HG03442 (cell line): ENCODE measurements at regions not wholly inside any gene's neighbourhood (a gene's known extent, or its start where the extent isn't known, plus 50 kb on each side); places are given as distances from the start of the nearest gene placed in this dataset.

Experiments
- ATAC-seq: cut with Tn5 transposase; IDR thresholded peaks from one replicate; pipeline ENCODE4 v1.9.1; 2021; ENCODE audit warnings: mild to moderate bottlenecking, moderate library complexity; ENCODE audit not compliant: unreplicated experiment

DNA sequence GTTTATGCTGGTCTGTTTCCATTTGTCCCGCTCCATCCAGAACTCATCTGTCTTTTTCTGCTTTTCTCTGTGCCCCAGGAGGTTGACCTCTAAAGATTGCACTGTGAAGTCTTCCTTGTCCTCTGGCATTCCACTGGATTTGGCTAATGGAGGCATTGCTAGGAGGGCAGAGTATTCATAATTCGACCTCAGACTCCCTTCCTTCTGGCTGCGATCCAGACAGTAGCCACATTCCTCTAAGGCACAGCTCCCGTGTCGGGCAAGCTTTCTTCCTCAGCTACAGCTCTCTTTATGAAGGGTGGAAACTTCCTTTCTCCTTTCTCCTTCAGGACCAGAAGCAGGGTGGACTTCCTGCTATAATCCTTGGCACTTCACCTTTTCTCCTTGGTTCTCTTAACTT is 175.9 kb downstream of the BAMBI start:
- no peak for ATAC-seq

DNA sequence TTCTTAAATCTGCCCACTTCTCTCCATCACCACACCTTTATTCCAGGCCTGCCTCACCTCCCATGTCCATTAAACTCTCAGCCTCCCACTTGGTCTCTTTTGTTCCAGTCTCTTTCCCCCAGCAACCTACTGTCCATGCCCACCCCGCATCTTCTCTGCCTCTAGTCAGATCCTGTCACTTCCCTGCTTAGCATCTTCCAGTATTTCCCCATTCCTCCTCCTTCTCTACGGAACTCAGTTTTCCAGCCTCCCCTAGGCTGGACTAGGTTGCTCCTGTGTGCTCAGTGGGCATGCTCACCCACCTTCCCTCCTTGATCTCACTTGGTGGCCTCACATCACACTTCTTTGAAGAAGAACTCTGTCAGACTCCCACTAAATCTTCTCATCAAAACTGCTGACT is 179.8 kb downstream of the BAMBI start:
- no peak for ATAC-seq

DNA sequence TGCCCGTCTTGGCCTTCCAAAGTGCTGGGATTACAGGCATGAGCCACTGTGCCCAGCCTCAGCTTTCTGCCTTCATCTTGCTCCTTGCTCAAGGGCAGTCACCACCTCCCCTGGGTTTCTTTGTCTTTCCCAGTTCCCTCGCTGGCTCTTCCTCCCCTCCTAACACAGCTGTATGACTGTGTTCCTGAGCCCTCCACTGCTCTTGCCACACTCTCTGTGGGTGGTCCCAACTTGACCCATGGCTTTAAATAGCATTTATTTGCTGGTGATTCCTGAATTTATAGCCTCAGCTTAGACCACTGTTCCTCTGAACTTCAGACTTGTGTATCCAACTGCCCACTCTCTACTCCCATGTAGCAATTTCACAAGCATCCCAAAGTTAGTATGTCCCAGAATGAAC is 181.3 kb downstream of the BAMBI start:
- ATAC-seq: no peak

DNA sequence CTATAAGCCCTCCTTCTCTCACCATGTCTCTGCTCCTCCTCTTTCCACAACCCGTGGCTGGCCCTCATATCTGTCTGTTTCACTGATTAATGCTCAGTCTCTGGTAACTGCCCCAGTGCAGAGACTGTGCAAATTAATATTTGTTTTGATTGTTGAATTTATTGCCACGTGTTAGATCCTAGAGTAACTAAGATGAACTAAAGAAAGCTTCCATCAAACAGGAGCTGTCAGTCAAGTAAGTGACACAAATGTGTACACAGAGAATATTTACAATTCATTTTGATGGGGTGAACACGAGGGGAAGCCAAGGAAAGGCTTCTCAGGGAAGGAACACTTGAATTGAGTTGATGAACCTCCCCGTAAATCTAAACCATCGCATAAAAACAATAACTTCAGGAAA is 182.5 kb downstream of the BAMBI start:
- no peak for ATAC-seq

DNA sequence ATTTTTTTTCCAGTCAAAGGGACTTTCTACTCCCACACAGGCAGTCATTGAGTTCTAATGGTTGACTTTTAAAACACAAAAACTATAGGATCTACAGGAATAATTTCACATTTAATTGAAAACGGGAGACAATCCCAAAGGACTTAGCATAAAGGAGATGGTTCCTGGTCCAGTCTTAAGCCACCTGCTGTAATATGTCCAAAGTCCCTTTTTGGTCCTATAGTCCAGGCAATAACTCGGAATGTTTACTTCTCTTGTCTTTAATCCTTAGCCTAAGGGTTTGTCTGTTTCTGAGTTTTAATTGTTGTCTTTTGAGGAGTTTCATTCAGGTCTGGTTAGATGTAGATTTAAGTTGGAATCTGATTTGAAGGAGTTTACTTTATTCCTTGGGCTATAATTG is 184.9 kb downstream of the BAMBI start:
- ATAC-seq: no peak

DNA sequence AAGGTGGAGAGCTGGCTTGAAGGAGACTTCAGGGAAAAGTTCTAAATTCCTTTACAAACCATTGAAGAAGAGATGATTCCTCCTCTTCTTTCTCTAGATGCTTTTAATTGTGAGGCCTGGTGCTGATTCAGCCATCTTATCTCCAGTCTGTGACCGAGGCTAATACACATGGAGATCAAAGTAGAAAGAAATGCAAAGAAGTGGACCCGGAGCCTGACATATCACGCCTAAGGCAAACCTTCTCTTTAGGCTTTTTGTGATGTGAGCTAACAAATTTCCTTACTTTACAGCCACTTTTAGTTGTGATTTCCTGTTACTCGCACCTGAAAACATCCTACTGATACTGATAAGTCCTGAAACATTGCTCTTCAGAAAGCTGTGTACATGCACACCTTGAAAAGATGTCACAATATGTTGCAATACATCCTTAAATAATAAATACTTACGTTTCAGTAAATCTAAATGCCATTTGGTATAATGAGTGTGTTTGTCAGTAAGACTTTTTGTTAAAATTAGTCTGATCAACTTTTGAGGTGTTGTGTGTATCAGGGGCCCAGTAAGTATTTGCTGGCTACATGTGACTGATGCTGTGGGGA is 192.4 kb downstream of the BAMBI start:
- no peak for ATAC-seq

DNA sequence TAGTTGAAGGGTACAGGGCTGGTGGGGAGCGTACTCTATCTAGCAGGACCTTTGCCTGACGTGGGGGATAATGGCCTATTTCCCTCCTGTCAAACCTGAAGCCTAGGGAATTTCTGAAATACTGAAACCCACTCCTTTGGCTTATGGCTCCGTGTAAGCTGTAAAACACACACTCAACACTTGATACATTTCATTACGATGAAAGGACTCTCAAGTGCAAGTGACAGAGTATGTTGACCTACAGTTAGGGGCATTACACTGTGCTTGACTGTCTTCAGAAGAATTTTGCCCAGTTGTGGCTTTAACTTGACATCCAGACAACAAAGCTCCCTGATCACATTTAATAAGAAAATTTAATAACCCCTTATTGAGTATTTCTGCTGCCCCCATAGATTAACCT is 194.3 kb downstream of the BAMBI start:
- no peak for ATAC-seq

DNA sequence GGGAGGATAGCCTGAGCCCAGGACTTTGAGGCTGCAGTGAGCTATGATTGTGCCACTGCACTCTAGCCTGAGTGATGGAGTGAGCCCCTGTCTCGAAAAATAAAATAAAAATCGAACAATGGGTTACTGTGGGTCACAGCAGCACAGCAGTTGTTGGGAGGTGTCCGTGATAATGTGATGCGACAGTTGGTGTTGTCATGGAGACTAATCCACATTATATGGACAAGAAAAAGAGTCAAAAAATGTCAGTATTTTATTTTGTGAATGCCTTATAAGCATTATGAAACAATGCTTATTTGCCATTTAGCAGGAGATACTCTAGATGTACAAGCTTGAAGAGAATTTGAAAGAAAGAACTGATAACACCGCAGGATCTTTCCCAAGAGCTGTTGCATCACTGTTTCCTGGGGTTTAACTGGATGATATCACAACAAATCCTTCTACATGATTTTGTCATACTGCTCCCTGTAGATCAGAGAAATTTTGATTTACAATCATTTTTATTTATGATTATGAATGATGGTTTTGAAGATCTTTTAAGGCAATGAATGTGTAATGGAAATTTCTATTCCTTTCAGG is 195.4 kb downstream of the BAMBI start:
- no peak for ATAC-seq

DNA sequence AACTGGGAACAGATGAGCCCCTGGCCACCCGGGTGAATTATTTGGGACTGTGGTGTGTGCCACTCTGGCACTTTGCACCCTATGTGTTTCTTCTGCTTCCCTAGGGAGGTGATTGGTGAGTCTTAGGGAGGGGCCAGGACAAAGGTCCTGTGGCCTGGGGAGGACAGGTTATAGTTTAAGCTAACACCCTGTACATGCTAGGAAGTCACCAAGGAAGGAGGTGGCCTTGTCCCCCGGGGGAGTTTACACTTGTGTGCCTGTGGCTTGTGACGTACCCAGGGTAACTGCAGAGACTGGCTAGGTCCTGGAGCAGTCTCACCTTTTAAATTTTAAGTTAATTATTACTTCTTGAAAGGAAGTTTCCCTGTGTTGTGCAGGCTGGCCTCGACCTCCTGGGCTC is 196.2 kb downstream of the BAMBI start:
- no peak for ATAC-seq

DNA sequence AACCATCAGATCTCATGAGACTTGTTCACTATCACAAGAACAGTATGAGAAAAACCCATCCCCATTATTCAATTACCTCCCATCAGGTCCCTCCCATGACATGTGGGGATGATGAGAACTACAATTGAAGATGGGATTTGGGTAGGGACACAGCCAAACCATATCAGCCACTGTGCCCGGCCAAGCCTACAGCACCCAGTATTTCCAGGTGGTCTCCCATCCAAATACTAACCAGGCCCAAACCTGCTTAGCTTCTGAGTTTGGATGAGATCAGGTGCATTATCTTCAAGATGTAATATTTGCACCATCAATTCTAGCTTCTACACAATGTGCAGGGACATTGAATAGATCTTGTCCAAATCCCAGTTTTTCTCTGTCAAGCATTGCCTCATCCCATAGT is 196.9 kb downstream of the BAMBI start:
- ATAC-seq: no peak

DNA sequence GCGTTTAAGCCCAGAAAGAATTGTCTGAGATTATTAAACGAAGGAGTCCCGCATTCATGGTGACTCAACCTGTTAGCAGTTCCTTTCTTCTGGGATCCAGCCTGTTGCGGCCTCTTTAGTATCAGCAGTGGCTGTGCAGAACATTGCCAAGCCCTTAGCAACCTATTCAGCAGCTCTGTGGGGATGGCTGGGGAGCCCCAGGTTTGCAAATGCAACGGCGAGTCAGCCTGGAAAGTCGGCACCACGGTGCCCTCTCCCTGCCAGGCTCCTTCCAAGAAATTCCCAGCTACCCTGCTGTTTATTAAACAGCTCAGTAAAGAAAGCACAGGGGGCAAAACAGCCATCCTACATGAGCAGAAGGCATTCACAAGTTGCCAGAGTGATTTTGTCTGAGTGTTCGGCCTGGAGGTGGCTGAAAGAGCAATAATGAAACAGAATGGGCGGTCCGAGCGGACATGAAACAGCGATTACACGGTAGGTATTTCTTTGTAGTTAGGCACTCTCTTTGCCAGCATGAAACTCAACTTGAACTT is 198.3 kb downstream of the BAMBI start:
- no peak for ATAC-seq

DNA sequence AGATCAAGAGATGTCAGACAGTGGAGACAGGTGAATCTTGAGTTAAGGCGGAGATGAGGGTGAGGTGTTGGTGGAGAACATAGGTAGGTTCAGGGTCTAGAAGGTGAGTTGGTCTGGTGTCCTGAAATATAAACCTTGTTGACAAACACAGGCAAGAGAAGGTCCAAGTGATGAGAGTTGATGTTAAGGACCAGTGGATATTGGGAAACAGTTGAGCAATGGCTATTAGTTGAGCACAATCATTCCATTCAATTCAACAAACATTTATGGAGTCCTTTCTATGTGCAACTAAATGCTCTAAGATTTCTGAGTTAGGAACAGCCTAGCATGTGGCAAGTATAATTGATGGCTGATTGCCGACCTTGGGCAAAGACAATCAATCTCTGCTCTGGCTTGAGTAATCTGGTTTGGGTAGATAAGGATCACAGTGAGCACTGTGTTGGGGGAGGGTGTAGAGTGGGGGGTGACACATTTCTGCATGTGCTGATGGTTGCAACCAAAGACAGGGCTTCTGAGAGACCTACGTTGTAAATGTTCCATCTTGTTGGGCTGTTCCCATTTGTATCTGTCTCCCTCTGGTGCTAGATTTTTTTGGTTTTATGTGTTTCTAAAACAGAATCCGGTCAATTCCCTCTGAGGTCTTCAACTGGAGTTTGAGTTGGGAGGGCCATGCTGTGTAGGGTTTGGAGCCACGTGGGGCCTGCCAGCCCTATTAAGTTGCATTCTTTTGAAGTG is 201.1 kb downstream of the BAMBI start:
- ATAC-seq: no peak

DNA sequence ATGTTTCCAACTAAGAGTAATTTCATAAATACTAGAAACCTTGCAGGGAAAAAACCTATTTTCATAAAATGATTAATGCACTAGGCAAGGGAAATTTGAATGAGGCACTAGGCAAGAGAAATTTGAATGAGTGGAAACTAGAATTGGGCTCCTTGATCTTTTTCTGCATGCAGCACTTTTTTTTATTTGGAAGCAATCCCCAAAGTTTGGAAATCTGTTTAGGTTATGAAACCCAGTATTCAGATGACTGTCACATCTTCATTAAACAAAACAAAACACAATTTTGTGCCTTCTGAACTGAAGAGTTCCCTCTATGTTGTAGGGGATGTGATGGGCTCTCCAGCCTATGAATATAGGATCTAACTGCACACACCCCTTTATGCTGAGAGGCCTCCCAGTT is 201.9 kb downstream of the BAMBI start:
- ATAC-seq: no peak

DNA sequence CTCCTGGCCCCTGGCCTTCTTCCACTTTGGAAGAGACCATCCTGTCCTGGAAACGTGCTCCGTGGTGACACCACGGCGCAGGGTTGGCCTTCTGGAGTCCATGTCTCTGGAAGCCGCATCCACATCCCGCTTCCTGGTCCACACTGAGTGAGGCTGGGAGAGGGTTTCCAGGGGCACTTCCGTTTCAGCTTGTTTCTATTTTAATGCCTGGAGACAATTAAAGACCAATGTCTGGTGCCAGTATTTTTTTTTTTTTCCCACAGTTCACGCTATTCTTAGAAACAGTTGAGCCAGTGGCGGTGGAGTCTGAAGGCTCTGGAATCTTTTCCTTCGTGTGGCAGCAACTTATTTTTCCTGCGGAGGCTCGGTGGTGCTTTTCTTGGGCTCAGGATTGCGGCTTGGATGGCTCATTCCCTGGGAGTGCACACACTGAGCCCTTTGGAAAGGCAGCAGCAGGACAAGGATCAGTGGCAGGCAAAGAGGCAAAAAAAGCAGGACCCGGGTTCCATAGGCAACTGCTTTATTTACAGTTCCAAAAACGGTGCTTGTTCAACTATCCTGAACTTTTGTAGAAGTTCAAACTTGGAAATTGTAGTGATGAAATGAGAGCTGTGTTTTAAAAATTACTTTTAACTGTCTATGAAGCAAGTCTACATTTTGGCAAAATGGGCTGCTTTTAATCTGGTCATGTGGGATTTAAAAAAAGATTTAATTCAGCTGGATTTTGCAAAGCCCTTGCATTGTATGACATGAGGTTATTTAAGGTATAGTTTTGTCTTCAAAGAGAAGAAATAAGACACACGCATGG is 202.8 kb downstream of the BAMBI start:
- ATAC-seq: no peak

DNA sequence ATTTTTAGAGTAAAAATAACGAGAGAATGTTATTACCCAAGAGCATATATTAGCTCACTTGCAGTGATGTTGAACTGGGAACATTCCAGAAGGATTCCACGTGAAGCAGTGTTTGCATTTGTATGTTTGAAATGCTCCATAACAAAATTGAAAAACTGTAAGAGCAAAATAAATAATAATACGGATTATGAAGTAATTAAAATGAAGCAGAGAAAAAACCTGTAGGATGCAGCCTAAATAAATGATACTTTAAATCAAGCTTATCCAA is 203.3 kb downstream of the BAMBI start:
- ATAC-seq: no peak

DNA sequence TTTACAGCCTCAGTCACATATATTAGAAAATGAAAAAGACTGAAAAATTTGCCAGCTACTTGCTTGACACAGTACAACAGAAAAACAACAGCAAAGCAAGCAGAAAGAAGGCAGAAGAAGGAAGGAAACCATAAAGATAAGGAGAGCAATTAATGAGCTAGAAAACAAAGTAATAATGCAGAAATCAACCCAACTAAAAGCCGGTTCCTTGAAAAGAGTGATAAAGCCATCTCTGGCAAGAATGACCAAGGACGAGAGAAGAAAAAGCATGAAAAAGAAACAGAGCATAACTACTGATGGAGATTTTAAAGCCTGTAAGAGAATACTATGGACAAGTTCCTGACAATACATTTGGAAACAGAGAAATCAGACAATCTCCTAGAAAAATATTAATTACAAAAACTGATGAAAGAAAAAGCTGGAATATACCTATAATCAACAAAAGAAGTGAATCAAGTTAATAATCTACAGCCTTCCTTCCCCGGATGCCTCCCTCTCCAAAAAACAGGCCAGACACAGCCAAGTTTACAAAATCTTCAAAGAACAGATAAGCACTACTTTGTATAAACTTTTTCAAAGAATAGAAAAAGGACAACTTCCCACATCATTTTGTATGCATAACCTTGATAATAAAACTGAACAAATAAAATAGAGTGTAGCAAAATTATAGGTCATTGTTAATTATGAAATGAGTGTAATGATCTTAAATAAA is 204.0 kb downstream of the BAMBI start:
- no peak for ATAC-seq

DNA sequence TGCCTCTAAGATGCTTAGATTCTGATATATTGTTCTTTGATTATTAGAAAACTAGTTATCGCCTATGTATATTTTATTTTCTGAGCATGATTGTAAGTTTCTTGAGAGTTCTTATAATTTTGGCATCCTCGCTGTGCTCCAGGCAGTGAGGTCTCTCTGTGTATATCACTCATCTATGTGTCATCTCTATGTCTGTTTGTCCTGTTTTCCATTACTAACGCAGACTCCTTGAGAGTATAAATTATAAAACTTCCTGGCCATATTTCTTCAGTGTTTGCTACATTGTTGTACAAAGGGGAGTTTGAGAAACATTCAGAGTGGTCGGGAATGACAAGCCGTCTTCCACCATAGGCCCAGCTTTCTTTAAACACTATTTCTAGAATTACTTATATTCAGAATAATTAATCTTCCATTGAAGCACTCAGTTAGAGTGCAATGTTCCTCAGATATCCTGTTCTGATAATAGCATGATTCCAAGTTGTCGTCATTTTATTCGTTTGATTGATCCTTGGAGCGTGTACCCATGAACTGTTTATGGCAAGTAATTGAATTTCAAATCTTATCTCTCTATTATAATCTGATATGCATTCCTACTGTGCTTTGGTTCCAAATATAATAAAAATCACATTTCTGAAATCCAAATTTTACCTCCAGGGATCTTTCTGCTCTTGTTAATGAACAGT is 206.6 kb downstream of the BAMBI start:
- ATAC-seq: no peak

DNA sequence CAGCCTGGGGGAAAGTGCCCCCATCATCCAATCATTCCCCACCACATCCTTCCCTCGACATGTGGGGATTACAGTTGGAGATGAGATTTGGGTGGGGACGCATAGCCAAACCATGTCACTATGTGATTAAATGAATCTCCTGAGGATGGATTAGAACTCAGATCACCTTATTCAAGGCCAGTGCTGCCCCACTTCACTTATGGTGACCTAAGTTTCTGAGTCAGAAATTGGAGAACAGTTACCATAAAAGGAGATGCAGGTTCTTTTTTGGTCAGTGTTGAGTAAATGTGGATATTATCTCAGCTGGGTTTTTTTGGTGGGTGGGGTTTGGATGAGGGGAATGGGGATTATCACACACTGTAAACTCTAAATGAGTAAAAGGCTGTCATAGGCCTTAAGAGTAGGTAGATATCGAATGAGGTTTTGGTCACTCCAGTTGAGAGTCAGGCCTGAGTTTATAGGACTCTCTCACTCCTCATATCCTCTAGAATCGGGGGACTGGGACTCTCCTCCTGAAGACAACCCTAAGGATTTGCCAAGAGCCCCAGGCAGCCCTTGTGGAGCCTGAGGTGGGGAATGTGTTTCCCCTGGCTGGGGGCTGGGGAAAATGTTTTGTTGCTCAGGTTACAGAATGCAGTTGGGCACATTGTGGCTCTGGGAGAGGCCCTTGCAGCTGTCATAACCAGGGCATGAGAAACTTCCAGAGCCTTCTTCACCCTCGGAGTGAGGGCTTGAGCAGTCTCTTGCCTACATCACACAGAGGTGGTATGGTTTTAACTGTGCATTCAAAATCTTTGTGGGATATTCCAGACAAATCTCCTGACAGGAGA is 213.0 kb downstream of the BAMBI start:
- no peak for ATAC-seq

DNA sequence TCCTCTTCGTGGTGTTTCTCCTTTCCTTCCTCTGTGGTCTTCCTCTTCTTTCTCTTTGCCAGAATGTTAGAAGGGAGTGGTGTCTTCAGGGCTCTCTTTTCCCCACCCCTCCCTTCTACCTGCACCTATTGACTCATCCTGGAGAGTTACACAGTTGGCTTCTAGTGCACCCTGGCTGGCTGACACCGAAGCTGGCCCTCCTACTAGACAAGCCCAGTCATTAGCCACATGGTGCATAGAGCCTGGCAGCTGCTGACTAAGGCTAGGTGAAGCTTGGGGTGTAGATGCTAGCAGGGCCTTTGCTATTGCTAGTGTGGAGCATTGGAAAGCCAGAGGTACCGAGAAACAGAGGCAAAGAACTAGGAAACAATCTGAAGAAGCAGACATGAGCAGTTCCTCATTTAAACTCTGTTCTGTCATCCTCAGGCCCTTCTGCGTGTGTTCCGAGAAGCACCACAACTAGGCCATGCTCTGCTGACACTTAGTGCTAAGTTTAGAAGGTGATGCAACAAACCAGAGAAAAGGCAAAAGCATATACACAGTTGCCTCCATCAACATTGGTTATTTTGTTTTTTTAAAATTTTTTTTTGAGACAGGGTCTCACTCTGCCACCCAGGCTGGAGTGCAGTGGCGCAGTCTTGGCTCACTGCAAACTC is 213.9 kb downstream of the BAMBI start:
- no peak for ATAC-seq
